ENCODE measurements at regions not wholly inside any gene's neighbourhood (a gene's known extent, or its start where the extent isn't known, plus 50 kb on each side); places are given as distances from the start of the nearest gene placed in this dataset.

- intact Hi-C loops (cut with DNase I): no loop called here
- H3K9ac ChIP-seq (ENCODE audit: low read depth in 2 of 2, low read length in 2 of 2): no peak overlapping the region
- no peaks in the 10 kb centered on the region for H3K9me3 ChIP-seq
- DNase-seq: no peak
- no peak overlapping the region for H3K27ac ChIP-seq
- no peaks in the 10 kb centered on the region for H3K36me3 ChIP-seq
- H3K4me3 ChIP-seq: no peak overlapping the region
- TF ChIP-seq, protein P1, sequence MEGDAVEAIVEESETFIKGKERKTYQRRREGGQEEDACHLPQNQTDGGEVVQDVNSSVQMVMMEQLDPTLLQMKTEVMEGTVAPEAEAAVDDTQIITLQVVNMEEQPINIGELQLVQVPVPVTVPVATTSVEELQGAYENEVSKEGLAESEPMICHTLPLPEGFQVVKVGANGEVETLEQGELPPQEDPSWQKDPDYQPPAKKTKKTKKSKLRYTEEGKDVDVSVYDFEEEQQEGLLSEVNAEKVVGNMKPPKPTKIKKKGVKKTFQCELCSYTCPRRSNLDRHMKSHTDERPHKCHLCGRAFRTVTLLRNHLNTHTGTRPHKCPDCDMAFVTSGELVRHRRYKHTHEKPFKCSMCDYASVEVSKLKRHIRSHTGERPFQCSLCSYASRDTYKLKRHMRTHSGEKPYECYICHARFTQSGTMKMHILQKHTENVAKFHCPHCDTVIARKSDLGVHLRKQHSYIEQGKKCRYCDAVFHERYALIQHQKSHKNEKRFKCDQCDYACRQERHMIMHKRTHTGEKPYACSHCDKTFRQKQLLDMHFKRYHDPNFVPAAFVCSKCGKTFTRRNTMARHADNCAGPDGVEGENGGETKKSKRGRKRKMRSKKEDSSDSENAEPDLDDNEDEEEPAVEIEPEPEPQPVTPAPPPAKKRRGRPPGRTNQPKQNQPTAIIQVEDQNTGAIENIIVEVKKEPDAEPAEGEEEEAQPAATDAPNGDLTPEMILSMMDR (IDR thresholded peaks at IDR 0.05): no peak
- H3K27me3 ChIP-seq: no peaks in the 10 kb centered on the region
- H3K4me1 ChIP-seq: no peaks in the 10 kb centered on the region
These were observed 452.5 kb downstream of the RAP2B start for GRCh38 chr3:153614563-153614962.

DNA sequence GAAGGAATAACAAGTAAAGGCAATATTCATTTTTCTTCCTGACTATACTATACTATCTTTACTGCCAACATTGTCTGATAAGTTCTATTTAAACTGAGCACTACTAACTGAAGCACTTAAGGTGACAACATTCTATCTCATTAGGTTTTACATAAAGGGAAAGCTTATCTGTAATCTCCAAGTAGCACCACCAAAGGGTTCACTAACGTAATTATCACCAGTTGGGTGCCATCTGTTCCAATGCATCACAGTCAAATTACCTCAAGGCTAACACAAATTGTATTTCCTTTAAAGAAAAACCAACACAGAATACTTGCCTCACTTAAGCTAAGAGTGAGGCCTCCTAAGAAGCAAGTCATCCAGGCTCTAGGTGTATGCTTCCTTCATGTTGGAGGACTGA lies 453.8 kb downstream of the RAP2B start:
- Histone ChIP-seq H3K27ac (no peak overlapping the region), H3K9me3 (no peaks in the 10 kb centered on the region), H3K9ac (ENCODE audit: low read depth in 2 of 2, low read length in 2 of 2) (no peak overlapping the region), H3K4me1 (no peaks in the 10 kb centered on the region), H3K4me3 (no peak overlapping the region), H3K27me3 (no peaks in the 10 kb centered on the region), H3K36me3 (no peaks in the 10 kb centered on the region)
- TF ChIP-seq, protein P1 (IDR thresholded peaks at IDR 0.05): no peak
- intact Hi-C loops (cut with DNase I): no loop called here
- no peak for DNase-seq

GRCh38 chr3:153617463-153617862 lies 455.4 kb downstream of the RAP2B start:
- no peak overlapping the region for H3K4me3 ChIP-seq
- intact Hi-C loops (cut with DNase I): no loop called here
- H3K27ac ChIP-seq: no peak overlapping the region
- H3K4me1 ChIP-seq: no peaks in the 10 kb centered on the region
- no peaks in the 10 kb centered on the region for H3K36me3 ChIP-seq
- no peak for DNase-seq
- H3K27me3 ChIP-seq: no peaks in the 10 kb centered on the region
- no peaks in the 10 kb centered on the region for H3K9me3 ChIP-seq
- TF ChIP-seq, protein P1 (IDR thresholded peaks at IDR 0.05): no peak
- H3K9ac ChIP-seq (ENCODE audit: low read depth in 2 of 2, low read length in 2 of 2): no peak overlapping the region

DNA sequence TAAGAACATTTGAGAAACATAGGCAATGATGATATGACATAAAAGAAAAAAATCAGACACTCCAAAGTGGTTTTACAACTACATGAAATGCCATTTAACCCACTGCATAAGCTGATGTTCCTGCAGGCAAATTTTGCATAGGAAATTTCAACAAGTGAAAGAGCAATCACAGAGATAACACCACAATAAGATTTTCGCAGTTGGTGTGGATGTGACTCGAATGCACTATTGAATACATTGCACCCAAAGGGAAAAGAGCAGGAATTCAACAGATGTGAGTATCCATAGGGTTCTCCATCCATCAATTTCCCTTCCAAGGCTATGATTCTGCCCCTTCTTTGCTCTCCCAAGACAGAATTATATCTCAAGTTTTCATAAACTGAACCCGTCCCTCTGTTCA lies 456.1 kb downstream of the RAP2B start:
- intact Hi-C loops (cut with DNase I): no loop called here
- Histone ChIP-seq H3K36me3 (no peaks in the 10 kb centered on the region), H3K27me3 (no peaks in the 10 kb centered on the region), H3K4me3 (no peak overlapping the region), H3K9me3 (no peaks in the 10 kb centered on the region), H3K27ac (no peak overlapping the region), H3K9ac (ENCODE audit: low read depth in 2 of 2, low read length in 2 of 2) (no peak overlapping the region), H3K4me1 (no peaks in the 10 kb centered on the region)
- TF ChIP-seq, protein P1 (IDR thresholded peaks at IDR 0.05): no peak
- no peak for DNase-seq

DNA sequence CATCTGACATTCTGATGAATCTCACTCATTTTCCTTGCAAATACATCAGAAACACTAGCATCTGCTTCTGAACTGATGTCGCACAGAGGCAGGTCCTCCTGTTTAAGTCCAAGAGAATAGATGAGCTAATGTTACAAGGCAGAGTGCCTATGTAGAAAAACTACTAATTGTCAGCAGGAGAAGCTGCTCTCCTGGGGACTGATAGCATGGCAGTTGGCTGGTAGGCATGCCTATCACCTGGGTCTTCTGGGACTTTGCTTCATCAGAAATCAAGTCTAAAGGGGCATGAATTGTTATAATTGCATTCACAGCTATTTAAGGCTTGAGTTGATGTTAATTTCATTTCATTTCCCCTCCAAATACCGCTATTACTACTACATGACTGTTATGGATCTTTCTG lies 457.2 kb downstream of the RAP2B start:
- no peak for DNase-seq
- H3K27ac ChIP-seq: no peak overlapping the region
- no peaks in the 10 kb centered on the region for H3K27me3 ChIP-seq
- H3K9me3 ChIP-seq: no peaks in the 10 kb centered on the region
- H3K4me3 ChIP-seq: no peak overlapping the region
- TF ChIP-seq, protein P1 (IDR thresholded peaks at IDR 0.05): no peak
- H3K36me3 ChIP-seq: no peaks in the 10 kb centered on the region
- intact Hi-C loops (cut with DNase I): no loop called here
- no peaks in the 10 kb centered on the region for H3K4me1 ChIP-seq
- H3K9ac ChIP-seq (ENCODE audit: low read depth in 2 of 2, low read length in 2 of 2): no peak overlapping the region

- TF ChIP-seq, protein P1 (IDR thresholded peaks at IDR 0.05): no peak
- no peak for DNase-seq
- H3K4me1 ChIP-seq: no peaks in the 10 kb centered on the region
- H3K36me3 ChIP-seq: no peaks in the 10 kb centered on the region
- no peak overlapping the region for H3K4me3 ChIP-seq
- H3K27ac ChIP-seq: no peak overlapping the region
- no peaks in the 10 kb centered on the region for H3K27me3 ChIP-seq
- H3K9ac ChIP-seq (ENCODE audit: low read depth in 2 of 2, low read length in 2 of 2): no peak overlapping the region
- H3K9me3 ChIP-seq: no peaks in the 10 kb centered on the region
- intact Hi-C loops (cut with DNase I): no loop called here
These were observed 459.9 kb downstream of the RAP2B start for GRCh38 chr3:153621953-153622352.

Data from colonic mucosa (tissue), 4 donors.